ENCODE measurements at regions not wholly inside any gene's neighbourhood (a gene's known extent, or its start where the extent isn't known, plus 50 kb on each side); places are given as distances from the start of the nearest gene placed in this dataset.

DNA sequence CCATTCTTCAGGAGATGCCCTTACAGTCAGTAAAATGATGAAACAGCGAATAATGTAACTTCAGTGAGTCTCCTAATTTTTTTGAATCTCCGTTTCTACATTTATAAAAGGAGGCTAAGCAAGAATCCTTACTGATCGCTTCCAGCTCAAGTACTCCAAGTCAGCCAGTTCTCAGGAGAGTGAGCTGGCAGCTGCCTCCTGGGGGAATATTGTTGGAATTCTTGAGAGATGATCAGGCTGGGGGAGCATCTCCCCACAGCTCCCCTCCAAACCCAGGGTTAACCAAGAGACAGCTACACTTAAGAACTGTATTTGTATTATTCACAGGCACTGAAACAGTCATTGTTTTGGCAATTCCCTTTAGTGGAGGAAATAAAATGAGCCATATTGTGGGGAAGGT, 89.1 kb upstream of the PCSK2 start:
- no peak for TF ChIP-seq ZNF571 (tag by site-specific recombination; IDR thresholded peaks at IDR 0.05)
- TF ChIP-seq YY1 (tag by site-specific recombination; IDR thresholded peaks at IDR 0.05): no peak
- TF ChIP-seq, protein P1, sequence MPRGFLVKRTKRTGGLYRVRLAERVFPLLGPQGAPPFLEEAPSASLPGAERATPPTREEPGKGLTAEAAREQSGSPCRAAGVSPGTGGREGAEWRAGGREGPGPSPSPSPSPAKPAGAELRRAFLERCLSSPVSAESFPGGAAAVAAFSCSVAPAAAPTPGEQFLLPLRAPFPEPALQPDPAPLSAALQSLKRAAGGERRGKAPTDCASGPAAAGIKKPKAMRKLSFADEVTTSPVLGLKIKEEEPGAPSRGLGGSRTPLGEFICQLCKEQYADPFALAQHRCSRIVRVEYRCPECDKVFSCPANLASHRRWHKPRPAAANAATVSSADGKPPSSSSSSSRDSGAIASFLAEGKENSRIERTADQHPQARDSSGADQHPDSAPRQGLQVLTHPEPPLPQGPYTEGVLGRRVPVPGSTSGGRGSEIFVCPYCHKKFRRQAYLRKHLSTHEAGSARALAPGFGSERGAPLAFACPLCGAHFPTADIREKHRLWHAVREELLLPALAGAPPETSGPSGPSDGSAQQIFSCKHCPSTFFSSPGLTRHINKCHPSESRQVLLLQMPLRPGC (tag by site-specific recombination; IDR thresholded peaks at IDR 0.05): no peak
- no peak for TF ChIP-seq ZBTB17 (tag by site-specific recombination; IDR thresholded peaks at IDR 0.05)
- no peak for TF ChIP-seq MZF1 (tag by site-specific recombination; IDR thresholded peaks at IDR 0.05; ENCODE audit: borderline replicate concordance)
- TF ChIP-seq, protein P2, sequence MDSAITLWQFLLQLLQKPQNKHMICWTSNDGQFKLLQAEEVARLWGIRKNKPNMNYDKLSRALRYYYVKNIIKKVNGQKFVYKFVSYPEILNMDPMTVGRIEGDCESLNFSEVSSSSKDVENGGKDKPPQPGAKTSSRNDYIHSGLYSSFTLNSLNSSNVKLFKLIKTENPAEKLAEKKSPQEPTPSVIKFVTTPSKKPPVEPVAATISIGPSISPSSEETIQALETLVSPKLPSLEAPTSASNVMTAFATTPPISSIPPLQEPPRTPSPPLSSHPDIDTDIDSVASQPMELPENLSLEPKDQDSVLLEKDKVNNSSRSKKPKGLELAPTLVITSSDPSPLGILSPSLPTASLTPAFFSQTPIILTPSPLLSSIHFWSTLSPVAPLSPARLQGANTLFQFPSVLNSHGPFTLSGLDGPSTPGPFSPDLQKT (IDR thresholded peaks at IDR 0.05; ENCODE audit: borderline replicate concordance, low read depth, low read length): no peak
- no peak for TF ChIP-seq ZNF311 (tag by site-specific recombination; IDR thresholded peaks at IDR 0.05; ENCODE audit: borderline replicate concordance)
- Histone ChIP-seq H3K4me3 (ENCODE audit: low read depth, low read length) (no peak overlapping the region), H3K27ac (ENCODE audit: extremely low read depth, low read depth, low read length) (no peak overlapping the region), H3K9me3 (ENCODE audit: control insufficient read depth, insufficient read depth, low read depth, low read length) (no peaks in the 10 kb centered on the region), H3K4me1 (ENCODE audit: control insufficient read depth, insufficient read depth, low read length) (no peaks in the 10 kb centered on the region), H3K36me3 (ENCODE audit: control insufficient read depth in 2 of 2, insufficient read depth in 1 of 2, low read length in 2 of 2) (no peaks in the 10 kb centered on the region)
- ChIA-PET POLR2A (no interaction called here), CTCF (no interaction called here)

DNA sequence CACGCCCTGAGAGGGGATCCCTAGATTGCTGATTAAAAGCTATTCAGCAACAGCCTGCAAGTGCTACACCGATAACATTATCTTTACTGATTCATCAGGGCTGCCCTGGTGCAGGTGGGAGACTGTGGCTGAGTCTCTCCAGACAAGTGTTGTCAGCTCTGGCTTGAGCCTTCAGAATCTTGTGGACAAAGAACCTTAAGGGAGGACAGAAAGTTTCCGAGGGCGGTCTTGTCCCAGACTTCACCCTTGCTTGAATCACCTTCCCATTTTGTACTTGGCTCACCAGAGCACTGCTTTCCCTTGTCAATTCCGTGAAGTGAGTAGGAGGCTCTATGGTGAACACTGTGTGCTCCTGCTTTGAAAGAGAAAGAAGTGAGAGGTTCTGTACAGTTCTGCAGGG, 88.6 kb upstream of the PCSK2 start:
- ChIA-PET CTCF (no interaction called here), POLR2A (no interaction called here)
- H3K27ac ChIP-seq (ENCODE audit: extremely low read depth, low read depth, low read length): no peak overlapping the region
- no peak overlapping the region for H3K4me3 ChIP-seq (ENCODE audit: low read depth, low read length)
- H3K36me3 ChIP-seq (ENCODE audit: control insufficient read depth in 2 of 2, insufficient read depth in 1 of 2, low read length in 2 of 2): no peaks in the 10 kb centered on the region
- H3K4me1 ChIP-seq (ENCODE audit: control insufficient read depth, insufficient read depth, low read length): no peaks in the 10 kb centered on the region
- no peaks in the 10 kb centered on the region for H3K9me3 ChIP-seq (ENCODE audit: control insufficient read depth, insufficient read depth, low read depth, low read length)
- TF ChIP-seq, protein P3, sequence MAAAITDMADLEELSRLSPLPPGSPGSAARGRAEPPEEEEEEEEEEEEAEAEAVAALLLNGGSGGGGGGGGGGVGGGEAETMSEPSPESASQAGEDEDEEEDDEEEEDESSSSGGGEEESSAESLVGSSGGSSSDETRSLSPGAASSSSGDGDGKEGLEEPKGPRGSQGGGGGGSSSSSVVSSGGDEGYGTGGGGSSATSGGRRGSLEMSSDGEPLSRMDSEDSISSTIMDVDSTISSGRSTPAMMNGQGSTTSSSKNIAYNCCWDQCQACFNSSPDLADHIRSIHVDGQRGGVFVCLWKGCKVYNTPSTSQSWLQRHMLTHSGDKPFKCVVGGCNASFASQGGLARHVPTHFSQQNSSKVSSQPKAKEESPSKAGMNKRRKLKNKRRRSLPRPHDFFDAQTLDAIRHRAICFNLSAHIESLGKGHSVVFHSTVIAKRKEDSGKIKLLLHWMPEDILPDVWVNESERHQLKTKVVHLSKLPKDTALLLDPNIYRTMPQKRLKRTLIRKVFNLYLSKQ (tag by site-specific recombination; IDR thresholded peaks at IDR 0.05; ENCODE audit: borderline replicate concordance): no peak
- TF ChIP-seq, protein P4, sequence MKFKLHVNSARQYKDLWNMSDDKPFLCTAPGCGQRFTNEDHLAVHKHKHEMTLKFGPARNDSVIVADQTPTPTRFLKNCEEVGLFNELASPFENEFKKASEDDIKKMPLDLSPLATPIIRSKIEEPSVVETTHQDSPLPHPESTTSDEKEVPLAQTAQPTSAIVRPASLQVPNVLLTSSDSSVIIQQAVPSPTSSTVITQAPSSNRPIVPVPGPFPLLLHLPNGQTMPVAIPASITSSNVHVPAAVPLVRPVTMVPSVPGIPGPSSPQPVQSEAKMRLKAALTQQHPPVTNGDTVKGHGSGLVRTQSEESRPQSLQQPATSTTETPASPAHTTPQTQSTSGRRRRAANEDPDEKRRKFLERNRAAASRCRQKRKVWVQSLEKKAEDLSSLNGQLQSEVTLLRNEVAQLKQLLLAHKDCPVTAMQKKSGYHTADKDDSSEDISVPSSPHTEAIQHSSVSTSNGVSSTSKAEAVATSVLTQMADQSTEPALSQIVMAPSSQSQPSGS (tag by site-specific recombination; IDR thresholded peaks at IDR 0.05; ENCODE audit: low read depth): no peak
- TF ChIP-seq ZNF132 (tag by site-specific recombination; IDR thresholded peaks at IDR 0.05; ENCODE audit: borderline replicate concordance): no peak
- TF ChIP-seq SP2 (tag by site-specific recombination; IDR thresholded peaks at IDR 0.05): no peak
- no peak for TF ChIP-seq RBAK (tag by site-specific recombination; IDR thresholded peaks at IDR 0.05)
- no peak for TF ChIP-seq ZNF433 (tag by site-specific recombination; IDR thresholded peaks at IDR 0.05; ENCODE audit: low read depth)
- TF ChIP-seq ZNF37A (tag by site-specific recombination; IDR thresholded peaks at IDR 0.05): no peak
- TF ChIP-seq, protein P5, sequence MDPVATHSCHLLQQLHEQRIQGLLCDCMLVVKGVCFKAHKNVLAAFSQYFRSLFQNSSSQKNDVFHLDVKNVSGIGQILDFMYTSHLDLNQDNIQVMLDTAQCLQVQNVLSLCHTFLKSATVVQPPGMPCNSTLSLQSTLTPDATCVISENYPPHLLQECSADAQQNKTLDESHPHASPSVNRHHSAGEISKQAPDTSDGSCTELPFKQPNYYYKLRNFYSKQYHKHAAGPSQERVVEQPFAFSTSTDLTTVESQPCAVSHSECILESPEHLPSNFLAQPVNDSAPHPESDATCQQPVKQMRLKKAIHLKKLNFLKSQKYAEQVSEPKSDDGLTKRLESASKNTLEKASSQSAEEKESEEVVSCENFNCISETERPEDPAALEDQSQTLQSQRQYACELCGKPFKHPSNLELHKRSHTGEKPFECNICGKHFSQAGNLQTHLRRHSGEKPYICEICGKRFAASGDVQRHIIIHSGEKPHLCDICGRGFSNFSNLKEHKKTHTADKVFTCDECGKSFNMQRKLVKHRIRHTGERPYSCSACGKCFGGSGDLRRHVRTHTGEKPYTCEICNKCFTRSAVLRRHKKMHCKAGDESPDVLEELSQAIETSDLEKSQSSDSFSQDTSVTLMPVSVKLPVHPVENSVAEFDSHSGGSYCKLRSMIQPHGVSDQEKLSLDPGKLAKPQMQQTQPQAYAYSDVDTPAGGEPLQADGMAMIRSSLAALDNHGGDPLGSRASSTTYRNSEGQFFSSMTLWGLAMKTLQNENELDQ (tag by site-specific recombination; IDR thresholded peaks at IDR 0.05; ENCODE audit: low read depth): no peak
- no peak for TF ChIP-seq ZNF426 (tag by site-specific recombination; IDR thresholded peaks at IDR 0.05)
- no peak for TF ChIP-seq ZFP69B (tag by site-specific recombination; IDR thresholded peaks at IDR 0.05)
- TF ChIP-seq ZNF366 (tag by site-specific recombination; conservative IDR thresholded peaks at IDR 0.05): no peak
- TF ChIP-seq, protein P6, sequence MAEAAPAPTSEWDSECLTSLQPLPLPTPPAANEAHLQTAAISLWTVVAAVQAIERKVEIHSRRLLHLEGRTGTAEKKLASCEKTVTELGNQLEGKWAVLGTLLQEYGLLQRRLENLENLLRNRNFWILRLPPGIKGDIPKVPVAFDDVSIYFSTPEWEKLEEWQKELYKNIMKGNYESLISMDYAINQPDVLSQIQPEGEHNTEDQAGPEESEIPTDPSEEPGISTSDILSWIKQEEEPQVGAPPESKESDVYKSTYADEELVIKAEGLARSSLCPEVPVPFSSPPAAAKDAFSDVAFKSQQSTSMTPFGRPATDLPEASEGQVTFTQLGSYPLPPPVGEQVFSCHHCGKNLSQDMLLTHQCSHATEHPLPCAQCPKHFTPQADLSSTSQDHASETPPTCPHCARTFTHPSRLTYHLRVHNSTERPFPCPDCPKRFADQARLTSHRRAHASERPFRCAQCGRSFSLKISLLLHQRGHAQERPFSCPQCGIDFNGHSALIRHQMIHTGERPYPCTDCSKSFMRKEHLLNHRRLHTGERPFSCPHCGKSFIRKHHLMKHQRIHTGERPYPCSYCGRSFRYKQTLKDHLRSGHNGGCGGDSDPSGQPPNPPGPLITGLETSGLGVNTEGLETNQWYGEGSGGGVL (tag by site-specific recombination; IDR thresholded peaks at IDR 0.05): no peak
- no peak for TF ChIP-seq ZNF501 (tag by site-specific recombination; IDR thresholded peaks at IDR 0.05)

All from HEK293 (cell line).